ENCODE measurements at regions not wholly inside any gene's neighbourhood (a gene's known extent, or its start where the extent isn't known, plus 50 kb on each side); places are given as distances from the start of the nearest gene placed in this dataset.

- DNase-seq (ENCODE audit: low spot score), result peak; percentile 23
Measured at GRCh38 chr2:103959174-103960128, 894.5 kb upstream of the POU3F3 start.

- DNase-seq (ENCODE audit: low spot score), result no peak
Measured at GRCh38 chr2:103960129-103960513, 893.8 kb upstream of the POU3F3 start.

- DNase-seq (ENCODE audit: low spot score), result no peak
Measured at GRCh38 chr2:103960951-103961350, 893.0 kb upstream of the POU3F3 start.

GRCh38 chr2:103961862-103962261 lies 892.1 kb upstream of the POU3F3 start:
- DNase-seq (ENCODE audit: low spot score), result no peak

- no peak for DNase-seq (ENCODE audit: low spot score)
Measured at GRCh38 chr2:103962670-103963069, 891.2 kb upstream of the POU3F3 start.

GRCh38 chr2:103963146-103963725 lies 890.7 kb upstream of the POU3F3 start:
- no peak for DNase-seq (ENCODE audit: low spot score)

GRCh38 chr2:103977241-103977640 lies 876.7 kb upstream of the POU3F3 start:
- no peak for DNase-seq (ENCODE audit: low spot score)

- DNase-seq (ENCODE audit: low spot score), result no peak
Measured at GRCh38 chr2:103977668-103978067, 876.2 kb upstream of the POU3F3 start.

GRCh38 chr2:103980401-103980800 lies 873.5 kb upstream of the POU3F3 start:
- no peak for DNase-seq (ENCODE audit: low spot score)

- DNase-seq (ENCODE audit: low spot score), result no peak
Measured at GRCh38 chr2:103982691-103983090, 871.2 kb upstream of the POU3F3 start.

GRCh38 chr2:103986001-103986400 lies 867.9 kb upstream of the POU3F3 start:
- DNase-seq (ENCODE audit: low spot score), result no peak

- no peak for DNase-seq (ENCODE audit: low spot score)
Measured at GRCh38 chr2:103991591-103991990, 862.3 kb upstream of the POU3F3 start.

GRCh38 chr2:104004821-104005220 lies 849.1 kb upstream of the POU3F3 start:
- DNase-seq (ENCODE audit: low spot score), result no peak

GRCh38 chr2:104016801-104017200 lies 837.1 kb upstream of the POU3F3 start:
- no peak for DNase-seq (ENCODE audit: low spot score)

- DNase-seq (ENCODE audit: low spot score), result no peak
Measured at GRCh38 chr2:104023306-104023705, 830.6 kb upstream of the POU3F3 start.

GRCh38 chr2:104023765-104024164 lies 830.1 kb upstream of the POU3F3 start:
- DNase-seq (ENCODE audit: low spot score), result no peak

GRCh38 chr2:104025295-104025694 lies 828.6 kb upstream of the POU3F3 start:
- no peak for DNase-seq (ENCODE audit: low spot score)

- no peak for DNase-seq (ENCODE audit: low spot score)
Measured at GRCh38 chr2:104026725-104027124, 827.2 kb upstream of the POU3F3 start.

- no peak for DNase-seq (ENCODE audit: low spot score)
Measured at GRCh38 chr2:104027321-104027720, 826.6 kb upstream of the POU3F3 start.

GRCh38 chr2:104028061-104028460 lies 825.9 kb upstream of the POU3F3 start:
- DNase-seq (ENCODE audit: low spot score), result no peak

GRCh38 chr2:104033399-104033798 lies 820.5 kb upstream of the POU3F3 start:
- DNase-seq (ENCODE audit: low spot score), result peak; percentile 18

GRCh38 chr2:104040771-104041170 lies 813.1 kb upstream of the POU3F3 start:
- DNase-seq (ENCODE audit: low spot score), result no peak

- no peak for DNase-seq (ENCODE audit: low spot score)
Measured at GRCh38 chr2:104041351-104041750, 812.6 kb upstream of the POU3F3 start.

GRCh38 chr2:104043864-104044263 lies 810.1 kb upstream of the POU3F3 start:
- no peak for DNase-seq (ENCODE audit: low spot score)
